GM23338 (cell line): ENCODE measurements at regions not wholly inside any gene's neighbourhood (a gene's known extent, or its start where the extent isn't known, plus 50 kb on each side); places are given as distances from the start of the nearest gene placed in this dataset.

Experiments used
- ATAC-seq: fragments of 200-7000 bp; cut with Tn5 transposase; 3 replicates; pipeline ENCODE4 v1.9.1; 2020
- DNase-seq: peaks from one replicate; pipeline ENCODE4 v3.0.0-alpha.2; 2015; ENCODE audit warnings: low spot score
- H2AFZ ChIP-seq: fragments of 200-600 bp; sonication (generic); 2 replicates; pipeline ENCODE4 v1.8.0; 2016; ENCODE audit warnings: antibody characterized with exemption, mild to moderate bottlenecking, moderate library complexity
- H3F3A ChIP-seq: fragments of 200-600 bp; sonication (generic); replicated peaks from 2 replicates; pipeline ENCODE4 v1.8.0; 2017; ENCODE audit warnings: antibody characterized with exemption, mixed run types, low read depth
- H3K27ac ChIP-seq: fragments of 200-600 bp; sonication (generic); 2 replicates; pipeline ENCODE4 v1.6.1; 2016; ENCODE audit warnings: low read depth
- H3K27me3 ChIP-seq: fragments of 200-600 bp; sonication (generic); 2 replicates; pipeline ENCODE4 v1.8.0; 2016; ENCODE audit warnings: mild to moderate bottlenecking, mixed run types, moderate library complexity; ENCODE audit not compliant: insufficient read depth
- H3K36me3 ChIP-seq: fragments of 200-600 bp; sonication (generic); 2 replicates; pipeline ENCODE4 v1.8.0; 2016; ENCODE audit warnings: mild to moderate bottlenecking; ENCODE audit not compliant: insufficient read depth
- H3K4me1 ChIP-seq: fragments of 200-600 bp; sonication (generic); 2 replicates; pipeline ENCODE4 v1.8.0; 2016; ENCODE audit warnings: mild to moderate bottlenecking, moderate library complexity; ENCODE audit not compliant: insufficient read depth
- H3K4me2 ChIP-seq: fragments of 200-600 bp; sonication (generic); 2 replicates; pipeline ENCODE4 v1.7.1; 2017; ENCODE audit warnings: mixed run types
- H3K4me3 ChIP-seq: fragments of 200-600 bp; sonication (generic); 2 replicates; pipeline ENCODE4 v1.6.1; 2016; ENCODE audit warnings: mixed run types
- H3K79me2 ChIP-seq: fragments of 200-600 bp; sonication (generic); replicated peaks from 2 replicates; pipeline ENCODE4 v1.8.0; 2017; ENCODE audit warnings: mild to moderate bottlenecking; ENCODE audit not compliant: insufficient read depth
- H3K9me2 ChIP-seq: fragments of 200-600 bp; sonication (generic); 2 replicates; pipeline ENCODE4 v1.8.0; 2017; ENCODE audit not compliant: insufficient read depth
- H4K20me1 ChIP-seq: fragments of 200-600 bp; sonication (generic); replicated peaks from 2 replicates; pipeline ENCODE4 v1.8.0; 2017; ENCODE audit warnings: mild to moderate bottlenecking; ENCODE audit not compliant: insufficient read depth
- H3K27ac Mint-ChIP-seq: 2 replicates; pipeline ENCODE4 v1.8.0; 2020; ENCODE audit warnings: inconsistent platforms, mild to moderate bottlenecking, moderate library complexity, mixed read lengths
- H3K27me3 Mint-ChIP-seq: 3 replicates; pipeline ENCODE4 v1.8.0; 2022; ENCODE audit warnings: low read depth, mild to moderate bottlenecking, moderate library complexity, mixed read lengths, inconsistent platforms; ENCODE audit not compliant: insufficient read depth, poor library complexity
- H3K36me3 Mint-ChIP-seq: 3 replicates; pipeline ENCODE4 v1.8.0; 2021; ENCODE audit warnings: low read depth, mild to moderate bottlenecking, inconsistent platforms, moderate library complexity, mixed read lengths
- H3K4me1 Mint-ChIP-seq: 3 replicates; pipeline ENCODE4 v1.8.0; 2020; ENCODE audit warnings: mild to moderate bottlenecking, inconsistent platforms, mixed read lengths
- H3K4me3 Mint-ChIP-seq: 3 replicates; pipeline ENCODE4 v1.8.0; 2021; ENCODE audit warnings: moderate library complexity, mild to moderate bottlenecking, inconsistent platforms, mixed read lengths
- H3K9me3 Mint-ChIP-seq: 3 replicates; pipeline ENCODE4 v1.8.0; 2020; ENCODE audit warnings: moderate library complexity, mild to moderate bottlenecking, inconsistent platforms, mixed read lengths
- CTCF ChIP-seq, 2 experiments: fragments of 200-600 bp in 1 of 2; sonication (generic) in 1 of 2; conservative IDR thresholded peaks; 2 replicates each; pipeline versions ENCODE4 v1.5.1 to v1.6.1; 2016 to 2017; ENCODE audit warnings: antibody characterized with exemption in 2 of 2, low read depth in 2 of 2, mild to moderate bottlenecking in 2 of 2, moderate library complexity in 1 of 2
- ETS1 ChIP-seq: IDR thresholded peaks from 2 replicates; pipeline ENCODE4 v1.6.1; 2016; ENCODE audit warnings: antibody characterized with exemption
- EZH2 ChIP-seq: fragments of 200-600 bp; sonication (generic); IDR thresholded peaks from one replicate; pipeline ENCODE4 v1.8.0; 2017; ENCODE audit warnings: antibody characterized with exemption, mild to moderate bottlenecking, low read depth; ENCODE audit not compliant: unreplicated experiment
- EZH2phosphoT487 ChIP-seq: fragments of 200-600 bp; sonication (generic); IDR thresholded peaks from one replicate; pipeline ENCODE4 v1.8.1; 2018; ENCODE audit warnings: antibody characterized with exemption; ENCODE audit not compliant: unreplicated experiment
- JUNB ChIP-seq: IDR thresholded peaks from one replicate; pipeline ENCODE4 v1.6.1; 2016; ENCODE audit warnings: antibody characterized with exemption; ENCODE audit not compliant: unreplicated experiment
- NANOG ChIP-seq: IDR thresholded peaks from 2 replicates; pipeline ENCODE4 v1.6.1; 2016; ENCODE audit warnings: antibody characterized with exemption, borderline replicate concordance
- ZNF462 ChIP-seq: fragments of 250-450 bp; sonication (Bioruptor Pico); IDR thresholded peaks from 2 replicates; pipeline ENCODE4 v1.5.0; 2020; ENCODE audit warnings: mild to moderate bottlenecking, moderate library complexity

GRCh38 chr7:50857804-50858489, 75.3 kb upstream of the GRB10 start:
- Mint-ChIP-seq H3K27me3 (no peaks in the 10 kb centered on the region), H3K27ac (no peak overlapping the region), H3K4me3 (no peak overlapping the region), H3K4me1 (no peaks in the 10 kb centered on the region), H3K36me3 (no peaks in the 10 kb centered on the region; the same call in 2 of the 3 replicates), H3K9me3 (no peaks in the 10 kb centered on the region)
- H3K27ac ChIP-seq = no peak overlapping the region
- no peaks in the 10 kb centered on the region for H3K27me3 ChIP-seq
- H3K4me3 ChIP-seq = no peak overlapping the region
- H3K4me1 ChIP-seq = no peaks in the 10 kb centered on the region
- no peaks in the 10 kb centered on the region for H3K79me2 ChIP-seq
- no peaks in the 10 kb centered on the region for H3F3A ChIP-seq
- H4K20me1 ChIP-seq = no peaks in the 10 kb centered on the region
- no peak overlapping the region for H2AFZ ChIP-seq
- ATAC-seq = no peak
- H3K36me3 ChIP-seq = no peaks in the 10 kb centered on the region
- peaks cover 22% of the 10 kb centered on the region for H3K9me2 ChIP-seq
- no peak overlapping the region for H3K4me2 ChIP-seq
- DNase-seq = no peak
- TF ChIP-seq NANOG (no peak), EZH2 (no peak), JUNB (no peak), ETS1 (no peak), ZNF462 (CRISPR knock-in tag) (no peak), CTCF (conservative IDR thresholded peaks at IDR 0.05; ENCODE audit: low read depth in 2 of 2) (no peak), EZH2phosphoT487 (no peak)
